ENCODE measurements at regions not wholly inside any gene's neighbourhood (a gene's known extent, or its start where the extent isn't known, plus 50 kb on each side); places are given as distances from the start of the nearest gene placed in this dataset.

- DNase-seq: peak; percentile 73
Measured at GRCh38 chr2:219772103-219772635, 144.7 kb downstream of the SLC4A3 start.

GRCh38 chr2:219772697-219773096, 145.3 kb downstream of the SLC4A3 start:
- no peak for DNase-seq

GRCh38 chr2:219775506-219775905, 148.1 kb downstream of the SLC4A3 start:
- DNase-seq: no peak

GRCh38 chr2:219777388-219777787, 150.0 kb downstream of the SLC4A3 start:
- no peak for DNase-seq

- DNase-seq: no peak
Measured at GRCh38 chr2:219778189-219778588, 150.8 kb downstream of the SLC4A3 start.

GRCh38 chr2:219782737-219783348, 155.4 kb downstream of the SLC4A3 start:
- peak; percentile 51 for DNase-seq

- peak; percentile 63 for DNase-seq
Measured at GRCh38 chr2:219783359-219783975, 156.0 kb downstream of the SLC4A3 start.

- DNase-seq: no peak
Measured at GRCh38 chr2:219784178-219784577, 156.7 kb downstream of the SLC4A3 start.

- DNase-seq: no peak
Measured at GRCh38 chr2:219789476-219789875, 162.0 kb downstream of the SLC4A3 start.

GRCh38 chr2:219792446-219792845, 165.0 kb downstream of the SLC4A3 start:
- no peak for DNase-seq

- DNase-seq: no peak
Measured at GRCh38 chr2:219798430-219798829, 171.0 kb downstream of the SLC4A3 start.

GRCh38 chr2:219803294-219803693, 175.9 kb downstream of the SLC4A3 start:
- no peak for DNase-seq

- no peak for DNase-seq
Measured at GRCh38 chr2:219810895-219811294, 183.5 kb downstream of the SLC4A3 start.

- DNase-seq: no peak
Measured at GRCh38 chr2:219812672-219813071, 185.2 kb downstream of the SLC4A3 start.

GRCh38 chr2:219820767-219821166, 193.3 kb downstream of the SLC4A3 start:
- DNase-seq: no peak

GRCh38 chr2:219823574-219823973, 196.1 kb downstream of the SLC4A3 start:
- no peak for DNase-seq

- DNase-seq: no peak
Measured at GRCh38 chr2:219824996-219825395, 197.6 kb downstream of the SLC4A3 start.

- no peak for DNase-seq
Measured at GRCh38 chr2:219828127-219828526, 200.7 kb downstream of the SLC4A3 start.

- no peak for DNase-seq
Measured at GRCh38 chr2:219829667-219830352, 202.4 kb downstream of the SLC4A3 start.

- no peak for DNase-seq
Measured at GRCh38 chr2:219830353-219830738, 202.9 kb downstream of the SLC4A3 start.

- DNase-seq: no peak
Measured at GRCh38 chr2:219831957-219832356, 204.5 kb downstream of the SLC4A3 start.

- DNase-seq: no peak
Measured at GRCh38 chr2:219832904-219833303, 205.5 kb downstream of the SLC4A3 start.

- no peak for DNase-seq
Measured at GRCh38 chr2:219835493-219835892, 208.1 kb downstream of the SLC4A3 start.

GRCh38 chr2:219836647-219837177, 209.3 kb downstream of the SLC4A3 start:
- no peak for DNase-seq
